ENCODE measurements at regions not wholly inside any gene's neighbourhood (a gene's known extent, or its start where the extent isn't known, plus 50 kb on each side); places are given as distances from the start of the nearest gene placed in this dataset.

DNA sequence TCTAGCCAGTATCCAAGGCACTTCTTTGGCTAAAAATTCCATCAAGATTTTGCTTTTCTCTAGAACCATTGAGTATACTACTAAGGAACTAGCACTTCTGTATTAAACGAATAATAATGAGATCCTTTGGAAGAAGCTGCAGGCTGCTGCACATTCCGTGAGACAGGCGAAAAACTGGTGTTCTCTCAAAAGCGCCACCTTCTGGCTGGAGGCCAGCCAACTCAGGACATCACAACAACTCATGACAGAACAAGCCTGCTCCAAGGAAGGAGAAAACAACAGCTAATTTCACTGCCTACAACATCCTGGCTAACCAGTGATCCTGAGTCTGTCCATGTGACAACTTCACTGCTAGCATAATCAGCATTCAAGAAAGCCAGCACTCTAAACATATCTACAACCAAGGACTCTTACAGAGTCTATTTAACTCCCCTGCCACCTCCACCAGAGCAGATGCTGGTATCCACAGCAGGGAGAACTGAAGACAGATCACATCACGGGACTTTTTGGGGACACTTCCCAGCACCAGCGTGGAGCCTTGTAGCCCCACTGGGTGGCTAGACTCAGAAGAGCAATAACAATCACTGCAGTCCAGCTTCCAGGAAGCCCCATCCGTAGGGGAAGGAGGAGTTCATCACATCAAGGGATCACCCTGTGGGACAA lies 150.5 kb downstream of the YTHDC2 start:
- Histone ChIP-seq H3K27me3 (peaks cover 4% of the 10 kb centered on the region), H3K9me3 (replicated peaks in 1 of 3) (no peaks in the 10 kb centered on the region), H3K27ac (no peak overlapping the region), H3K4me3 (no peak overlapping the region), H3K4me1 (replicated peaks in 1 of 2) (no peaks in the 10 kb centered on the region), H3K36me3 (replicated peaks in 1 of 2) (no peaks in the 10 kb centered on the region)
- 54 to 62% (median 60%) methylated on average over 6 to 7 of the region's 7 CpGs for WGBS, 4 donors
- TF ChIP-seq POLR2A (IDR thresholded peaks at IDR 0.05) = no peak
- TF ChIP-seq, protein P1, sequence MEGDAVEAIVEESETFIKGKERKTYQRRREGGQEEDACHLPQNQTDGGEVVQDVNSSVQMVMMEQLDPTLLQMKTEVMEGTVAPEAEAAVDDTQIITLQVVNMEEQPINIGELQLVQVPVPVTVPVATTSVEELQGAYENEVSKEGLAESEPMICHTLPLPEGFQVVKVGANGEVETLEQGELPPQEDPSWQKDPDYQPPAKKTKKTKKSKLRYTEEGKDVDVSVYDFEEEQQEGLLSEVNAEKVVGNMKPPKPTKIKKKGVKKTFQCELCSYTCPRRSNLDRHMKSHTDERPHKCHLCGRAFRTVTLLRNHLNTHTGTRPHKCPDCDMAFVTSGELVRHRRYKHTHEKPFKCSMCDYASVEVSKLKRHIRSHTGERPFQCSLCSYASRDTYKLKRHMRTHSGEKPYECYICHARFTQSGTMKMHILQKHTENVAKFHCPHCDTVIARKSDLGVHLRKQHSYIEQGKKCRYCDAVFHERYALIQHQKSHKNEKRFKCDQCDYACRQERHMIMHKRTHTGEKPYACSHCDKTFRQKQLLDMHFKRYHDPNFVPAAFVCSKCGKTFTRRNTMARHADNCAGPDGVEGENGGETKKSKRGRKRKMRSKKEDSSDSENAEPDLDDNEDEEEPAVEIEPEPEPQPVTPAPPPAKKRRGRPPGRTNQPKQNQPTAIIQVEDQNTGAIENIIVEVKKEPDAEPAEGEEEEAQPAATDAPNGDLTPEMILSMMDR (IDR thresholded peaks at IDR 0.05) = peak in 2 of 6 experiments; percentile 12 to 19
- peak; percentile 41 to 83 (median 73) for DNase-seq
- intact Hi-C loops (cut with DNase I) = no loop called here

DNA sequence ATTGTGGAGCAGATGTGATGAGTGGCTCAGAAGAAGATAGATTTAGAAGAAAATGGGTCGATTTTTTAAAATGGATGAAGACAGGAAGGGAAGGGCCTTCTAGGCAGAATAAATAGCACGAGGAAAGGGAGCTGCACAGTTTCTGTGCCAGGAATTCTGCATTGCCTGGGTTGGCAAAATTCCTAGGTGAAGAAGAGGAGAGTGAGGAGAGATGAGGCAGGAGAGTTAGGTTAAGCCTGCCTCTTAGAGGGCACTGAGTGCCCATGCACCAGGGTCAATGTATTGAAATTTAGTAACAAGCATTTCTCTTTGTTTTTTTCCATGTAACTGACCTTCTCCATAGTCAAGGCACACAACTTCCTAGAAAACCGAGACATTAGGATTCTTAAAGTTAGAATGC lies 159.5 kb downstream of the YTHDC2 start:
- intact Hi-C loops (cut with DNase I) = no loop called here
- 44 to 65% (median 49%) methylated on average over 3 of the region's 3 CpGs for WGBS, 4 donors
- DNase-seq = no peak
- Histone ChIP-seq H3K27me3 (no peaks in the 10 kb centered on the region), H3K4me1 (replicated peaks in 1 of 2) (no peaks in the 10 kb centered on the region), H3K36me3 (replicated peaks in 1 of 2) (no peaks in the 10 kb centered on the region), H3K27ac (no peak overlapping the region), H3K9me3 (replicated peaks in 1 of 3) (no peaks in the 10 kb centered on the region), H3K4me3 (no peak overlapping the region)
- TF ChIP-seq, protein P1 (IDR thresholded peaks at IDR 0.05) = no peak
- no peak for TF ChIP-seq POLR2A (IDR thresholded peaks at IDR 0.05)

DNA sequence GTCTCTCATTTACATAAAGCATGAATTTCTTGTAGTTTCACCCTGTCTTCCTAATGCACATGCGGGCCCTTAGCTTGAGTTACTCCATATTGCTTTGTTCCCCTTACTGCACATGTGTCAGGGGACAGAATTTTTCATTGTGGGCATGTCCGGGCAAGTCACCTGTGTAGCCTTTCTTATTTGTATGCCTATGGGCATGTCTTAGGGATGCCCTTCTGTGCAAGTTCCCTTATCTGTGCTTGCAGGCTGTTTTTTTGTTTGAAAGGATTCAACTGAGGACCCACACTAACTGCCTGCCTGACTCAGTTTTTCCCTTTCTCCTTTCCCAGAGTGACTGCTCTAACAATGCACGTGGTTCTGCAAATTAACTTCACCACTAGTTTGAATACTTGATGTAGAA lies 161.7 kb downstream of the YTHDC2 start:
- H3K27me3 ChIP-seq = no peaks in the 10 kb centered on the region
- no peak overlapping the region for H3K4me3 ChIP-seq
- TF ChIP-seq, protein P1 (IDR thresholded peaks at IDR 0.05) = no peak
- TF ChIP-seq POLR2A (IDR thresholded peaks at IDR 0.05) = no peak
- no peaks in the 10 kb centered on the region for H3K36me3 ChIP-seq (replicated peaks in 1 of 2)
- no peak overlapping the region for H3K27ac ChIP-seq
- H3K4me1 ChIP-seq (replicated peaks in 1 of 2) = no peaks in the 10 kb centered on the region
- intact Hi-C loops (cut with DNase I) = no loop called here
- 87 to 89% (median 88%) methylated on average over 3 of the region's 3 CpGs for WGBS, 4 donors
- DNase-seq = no peak
- no peaks in the 10 kb centered on the region for H3K9me3 ChIP-seq (replicated peaks in 1 of 3)

DNA sequence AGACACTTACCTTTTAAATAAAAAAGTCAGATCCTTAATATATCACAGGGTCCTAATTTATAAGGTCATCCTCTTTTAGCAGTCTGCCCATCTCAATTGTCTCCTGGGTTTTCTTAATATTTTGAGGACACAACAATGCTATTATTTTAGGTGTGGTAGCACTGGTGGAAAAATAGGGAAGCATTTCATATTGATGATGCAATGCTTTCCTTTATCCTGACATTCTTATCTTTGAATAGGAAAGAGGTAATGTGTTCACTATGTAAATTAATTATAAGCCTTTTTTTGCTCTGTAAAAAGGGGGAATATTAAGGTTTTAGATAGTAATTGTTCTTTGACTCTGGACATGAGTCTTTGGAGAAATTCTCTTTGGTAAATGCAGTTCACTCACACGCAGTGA lies 164.7 kb downstream of the YTHDC2 start:
- TF ChIP-seq POLR2A (IDR thresholded peaks at IDR 0.05) = no peak
- TF ChIP-seq, protein P1 (IDR thresholded peaks at IDR 0.05) = no peak
- Histone ChIP-seq H3K27me3 (no peaks in the 10 kb centered on the region), H3K4me3 (no peak overlapping the region), H3K4me1 (replicated peaks in 1 of 2) (no peaks in the 10 kb centered on the region), H3K27ac (no peak overlapping the region), H3K9me3 (replicated peaks in 1 of 3) (no peaks in the 10 kb centered on the region), H3K36me3 (replicated peaks in 1 of 2) (no peaks in the 10 kb centered on the region)
- DNase-seq = no peak
- intact Hi-C loops (cut with DNase I) = no loop called here
- WGBS, 4 donors = 5 to 31% (median 24%) methylated on average over 1 of the region's 1 CpG
